GM21723 (cell line): ENCODE measurements at regions not wholly inside any gene's neighbourhood (a gene's known extent, or its start where the extent isn't known, plus 50 kb on each side); places are given as distances from the start of the nearest gene placed in this dataset.

Source experiments
- ATAC-seq: cut with Tn5 transposase; IDR thresholded peaks from one replicate; pipeline ENCODE4 v1.9.1; 2021; ENCODE audit warnings: mild to moderate bottlenecking, moderate library complexity; ENCODE audit not compliant: unreplicated experiment

DNA sequence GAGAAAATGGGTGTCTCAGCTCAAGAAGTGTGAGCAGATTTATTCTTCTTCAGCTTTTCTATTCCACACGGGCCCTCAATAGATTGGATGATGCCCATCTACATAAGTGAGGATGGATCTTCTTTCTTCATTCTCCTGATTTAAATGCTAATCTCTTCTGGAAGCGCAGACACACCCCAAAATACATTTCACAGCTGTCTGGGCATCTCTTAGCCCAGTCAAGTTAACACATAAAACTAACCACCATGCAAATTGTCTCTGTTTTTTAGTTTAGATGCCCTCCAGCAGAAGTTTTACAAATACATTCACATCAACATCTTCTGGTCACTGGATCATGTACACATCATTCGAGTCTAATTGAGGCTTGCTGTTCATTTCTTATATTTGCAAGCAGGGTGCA is 249.0 kb upstream of the VCX3A start:
- no peak for ATAC-seq

DNA sequence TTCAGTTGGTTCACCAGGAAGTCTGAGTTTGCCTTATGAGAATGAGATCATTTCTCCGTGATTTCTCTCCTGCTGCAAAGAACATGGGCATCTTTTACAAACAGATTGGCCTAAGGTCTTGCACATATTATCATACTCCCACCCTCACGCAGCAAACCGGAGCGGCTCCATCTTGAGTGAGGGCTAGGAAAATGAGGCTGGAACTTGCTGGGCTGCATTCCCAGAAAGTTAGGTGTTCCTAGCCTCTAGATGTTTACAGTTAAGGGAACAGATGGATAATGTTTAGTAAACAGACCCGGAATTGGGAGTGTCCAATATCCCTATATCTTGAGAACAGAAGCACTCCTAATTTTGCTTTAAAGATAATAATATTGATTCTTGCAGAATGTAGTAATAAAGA is 247.9 kb upstream of the VCX3A start:
- ATAC-seq = no peak

DNA sequence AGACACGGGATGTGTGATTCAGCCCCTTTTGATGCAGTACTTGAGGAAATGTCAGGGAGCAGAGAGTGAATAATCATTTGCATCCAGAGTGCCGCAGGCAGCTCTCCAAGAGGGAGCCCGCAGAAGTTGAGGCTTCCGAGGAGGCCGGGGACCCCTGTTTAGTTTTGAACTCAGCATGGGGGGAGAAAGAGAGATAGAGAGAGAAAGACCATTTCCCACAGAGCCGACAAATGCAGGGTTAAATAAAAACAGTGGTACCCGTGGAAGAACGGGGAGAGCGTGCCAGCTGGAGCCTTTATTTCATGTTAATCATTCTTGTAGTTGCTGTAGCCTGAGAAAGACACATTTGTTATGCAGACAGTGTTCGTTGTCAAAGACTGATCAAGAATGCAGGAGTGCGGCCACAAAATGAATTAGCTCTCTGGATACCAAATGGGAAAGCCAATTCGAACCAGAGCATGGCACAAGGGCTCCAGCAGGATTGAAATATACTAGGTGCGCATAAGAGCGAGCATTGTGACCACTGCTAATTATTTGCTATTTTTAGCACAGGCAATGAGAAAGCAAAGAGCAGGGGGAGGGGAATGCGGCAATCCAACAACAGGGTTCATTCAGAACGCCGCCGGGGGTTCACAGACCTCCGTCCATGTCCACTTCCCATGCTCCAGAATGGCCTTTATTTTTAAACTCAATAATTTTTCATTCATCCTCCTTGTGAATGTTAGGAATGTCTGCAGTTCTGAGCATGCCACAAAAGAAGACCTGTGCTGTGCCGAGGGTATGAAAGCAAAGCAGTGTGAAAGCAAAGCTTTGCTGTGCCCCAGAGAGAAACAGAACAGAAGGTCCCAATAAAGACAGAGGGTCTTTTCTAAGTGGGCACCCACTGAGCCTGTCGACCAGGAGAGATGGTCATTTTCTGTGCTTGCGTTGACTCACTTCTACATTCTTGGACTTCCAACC is 243.9 kb upstream of the VCX3A start:
- no peak for ATAC-seq

DNA sequence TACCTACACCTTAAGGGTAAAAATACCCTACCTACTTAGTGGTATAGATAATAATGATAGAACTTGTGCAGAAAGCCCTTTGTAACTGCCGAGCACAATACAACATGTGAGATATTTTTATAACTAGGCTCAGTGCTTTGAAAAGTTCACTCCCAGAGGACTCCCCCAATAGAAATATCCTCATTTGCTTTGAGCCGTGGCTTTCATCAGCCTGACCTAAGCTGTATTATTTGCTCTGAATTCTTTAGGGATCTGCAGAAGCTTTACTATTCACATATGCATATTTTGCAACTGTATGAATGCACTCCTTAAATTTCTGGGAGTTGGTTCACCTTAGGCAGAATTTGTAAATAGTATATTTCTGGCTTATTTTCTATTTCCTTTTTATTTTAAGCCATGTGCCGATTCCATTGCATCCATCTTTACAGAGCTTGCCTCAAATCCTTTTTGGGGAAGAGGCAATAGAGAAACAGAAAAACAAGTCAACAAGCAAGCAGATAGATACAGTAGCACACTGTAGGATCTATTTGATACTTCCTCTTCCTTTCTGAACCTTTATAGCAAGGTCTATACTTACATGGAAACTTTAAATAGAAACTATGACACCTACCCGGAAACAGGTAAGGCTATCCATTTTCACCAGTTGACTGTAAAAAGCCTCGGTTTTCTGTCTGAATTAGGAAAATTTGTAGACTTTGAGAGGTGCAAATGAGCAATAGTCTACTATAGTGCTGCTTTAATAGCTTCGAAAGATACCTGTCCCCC is 242.5 kb upstream of the VCX3A start:
- ATAC-seq = peak; percentile 82

DNA sequence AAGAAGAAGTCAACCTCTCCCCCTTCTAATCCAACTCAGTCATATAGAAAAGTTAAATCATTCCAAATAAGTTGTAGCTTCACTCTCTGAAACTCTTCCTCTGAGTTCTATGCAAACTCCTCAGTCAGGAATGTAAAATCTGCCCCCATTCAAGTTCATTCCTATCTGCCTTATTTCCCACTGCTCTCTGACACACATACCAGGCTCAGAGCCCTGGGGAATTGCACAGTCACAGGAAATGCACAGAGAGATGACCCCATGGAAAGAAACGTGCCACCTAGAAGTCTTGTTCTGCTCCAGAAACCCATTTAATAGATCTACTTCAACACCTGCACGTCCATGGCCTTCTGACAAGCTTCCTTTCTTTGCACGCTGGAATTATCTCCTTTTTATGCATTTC is 236.0 kb upstream of the VCX3A start:
- ATAC-seq = no peak

DNA sequence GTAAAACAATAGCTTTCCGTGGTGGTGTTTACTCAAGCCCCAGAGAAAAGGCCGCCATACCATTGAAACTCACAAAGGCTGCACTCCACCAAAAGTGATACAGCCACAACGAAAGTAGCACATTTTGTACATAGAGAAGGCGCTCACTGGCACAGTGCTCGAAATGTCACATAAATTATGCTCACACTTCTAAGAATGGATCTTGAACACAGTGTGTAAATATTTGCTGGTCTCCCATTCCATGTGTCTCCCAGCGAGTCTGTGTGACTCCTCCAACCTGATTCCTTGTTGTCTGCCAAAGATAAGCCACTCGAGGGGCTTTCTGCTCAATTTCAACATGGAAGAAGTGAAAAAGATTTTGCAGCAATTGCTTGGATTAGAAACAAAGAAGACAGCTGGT is 234.0 kb upstream of the VCX3A start:
- ATAC-seq = no peak

DNA sequence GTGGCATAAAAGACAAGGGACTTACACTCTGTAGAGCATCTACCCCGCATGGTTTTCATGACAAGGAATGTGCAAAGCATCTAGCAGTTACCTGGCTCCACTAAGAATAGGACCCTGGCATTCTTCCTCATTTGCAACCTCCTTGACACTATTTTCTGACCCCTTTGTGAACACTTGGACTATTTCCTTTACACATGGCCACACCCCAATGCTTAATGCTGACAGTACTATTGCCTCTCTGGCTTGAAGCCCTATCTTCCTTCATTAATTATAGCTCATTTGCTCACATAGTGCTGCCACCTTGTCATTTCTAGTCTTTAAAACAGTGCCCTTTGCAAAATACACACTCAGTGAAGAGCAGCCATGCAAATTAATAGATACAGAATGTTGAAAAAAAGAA is 226.3 kb upstream of the VCX3A start:
- no peak for ATAC-seq

DNA sequence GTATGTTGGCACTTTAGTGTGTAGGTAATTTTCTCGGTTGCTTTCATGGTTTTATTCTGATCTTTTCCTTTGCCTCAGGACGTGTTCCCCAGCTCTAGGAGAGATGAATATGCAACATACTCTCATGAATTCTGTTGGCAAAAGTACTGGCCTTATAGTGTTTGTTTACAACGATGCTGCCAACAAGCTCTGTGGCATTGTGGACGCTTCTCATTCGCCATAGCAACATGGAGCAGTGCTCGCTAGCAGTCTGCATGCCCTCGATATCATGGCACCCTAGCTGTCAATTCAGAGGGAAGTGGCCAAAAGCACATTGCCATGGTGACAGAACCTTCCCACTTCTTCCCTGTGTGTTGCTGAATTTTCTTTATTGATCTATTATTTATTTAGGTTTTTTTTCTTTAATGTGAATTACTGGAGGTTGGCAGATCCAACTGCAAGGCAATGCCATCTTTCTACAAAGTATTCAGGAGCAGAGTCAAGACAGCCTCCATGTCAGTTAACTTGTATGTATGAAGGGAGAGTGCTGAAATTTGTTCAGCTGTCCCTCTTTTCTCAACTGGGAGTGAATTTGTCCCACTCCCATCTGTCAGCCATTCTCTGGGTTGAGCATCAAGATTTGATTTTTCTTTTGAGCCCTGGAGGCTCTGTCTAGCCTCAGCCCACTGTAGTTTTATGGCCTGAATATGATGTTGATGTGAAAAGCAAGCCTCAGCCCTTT is 224.9 kb upstream of the VCX3A start:
- no peak for ATAC-seq

DNA sequence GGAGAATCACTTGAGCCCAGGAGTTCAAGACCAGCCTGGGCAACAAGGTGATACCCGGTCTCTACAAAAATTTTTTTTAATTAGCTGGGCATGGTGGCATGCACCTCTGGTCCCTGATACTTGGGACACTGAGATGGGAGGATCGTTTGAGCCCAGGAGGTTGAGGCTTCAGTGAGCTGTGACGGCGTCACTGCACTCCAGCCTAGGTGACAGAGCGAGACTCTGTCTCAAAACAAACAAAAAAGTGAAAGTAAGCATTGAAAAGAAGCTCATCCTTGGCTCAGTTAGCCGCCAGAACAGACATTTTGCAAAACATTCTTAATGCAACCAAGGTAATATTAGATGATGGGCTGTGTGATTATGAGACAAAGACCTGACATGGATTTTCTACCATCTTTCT is 223.3 kb upstream of the VCX3A start:
- ATAC-seq = no peak

DNA sequence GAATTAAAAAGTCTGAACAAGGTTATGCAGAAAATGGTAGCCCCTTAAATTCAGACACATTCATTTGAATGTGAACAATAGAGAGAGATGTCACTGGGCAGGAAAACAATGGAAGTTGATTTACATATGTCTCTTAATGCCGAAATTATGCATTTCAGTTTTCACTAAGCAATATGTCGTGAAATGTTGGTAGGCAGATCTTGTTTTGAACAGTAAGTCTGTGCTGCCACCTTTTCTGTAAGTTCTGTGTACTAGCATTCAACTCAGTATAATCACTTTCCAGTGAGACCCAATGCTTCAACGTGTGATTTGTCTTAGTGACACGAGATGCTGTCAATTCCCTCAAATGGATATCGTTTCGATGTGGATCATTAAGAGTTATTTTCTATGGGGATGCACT is 222.7 kb upstream of the VCX3A start:
- no peak for ATAC-seq

DNA sequence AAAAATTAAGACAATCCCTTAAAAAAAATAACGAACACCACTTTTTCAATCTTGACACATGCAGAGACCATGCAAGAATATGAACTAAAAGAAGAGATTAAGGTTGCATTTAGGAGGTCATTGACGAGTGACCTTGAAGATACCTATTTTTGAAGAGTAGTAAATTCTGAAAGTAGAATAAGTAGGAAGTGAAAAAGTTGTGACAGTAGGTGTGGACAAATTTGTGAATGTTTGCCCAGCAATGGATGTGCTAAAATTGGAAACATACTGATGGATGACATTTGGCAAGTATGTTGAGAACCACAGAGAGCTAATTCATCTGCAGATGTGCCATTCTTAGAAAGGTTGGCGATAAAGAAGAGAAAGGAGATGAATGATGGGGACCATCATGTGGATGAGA is 213.7 kb upstream of the VCX3A start:
- peak; percentile 78 for ATAC-seq

DNA sequence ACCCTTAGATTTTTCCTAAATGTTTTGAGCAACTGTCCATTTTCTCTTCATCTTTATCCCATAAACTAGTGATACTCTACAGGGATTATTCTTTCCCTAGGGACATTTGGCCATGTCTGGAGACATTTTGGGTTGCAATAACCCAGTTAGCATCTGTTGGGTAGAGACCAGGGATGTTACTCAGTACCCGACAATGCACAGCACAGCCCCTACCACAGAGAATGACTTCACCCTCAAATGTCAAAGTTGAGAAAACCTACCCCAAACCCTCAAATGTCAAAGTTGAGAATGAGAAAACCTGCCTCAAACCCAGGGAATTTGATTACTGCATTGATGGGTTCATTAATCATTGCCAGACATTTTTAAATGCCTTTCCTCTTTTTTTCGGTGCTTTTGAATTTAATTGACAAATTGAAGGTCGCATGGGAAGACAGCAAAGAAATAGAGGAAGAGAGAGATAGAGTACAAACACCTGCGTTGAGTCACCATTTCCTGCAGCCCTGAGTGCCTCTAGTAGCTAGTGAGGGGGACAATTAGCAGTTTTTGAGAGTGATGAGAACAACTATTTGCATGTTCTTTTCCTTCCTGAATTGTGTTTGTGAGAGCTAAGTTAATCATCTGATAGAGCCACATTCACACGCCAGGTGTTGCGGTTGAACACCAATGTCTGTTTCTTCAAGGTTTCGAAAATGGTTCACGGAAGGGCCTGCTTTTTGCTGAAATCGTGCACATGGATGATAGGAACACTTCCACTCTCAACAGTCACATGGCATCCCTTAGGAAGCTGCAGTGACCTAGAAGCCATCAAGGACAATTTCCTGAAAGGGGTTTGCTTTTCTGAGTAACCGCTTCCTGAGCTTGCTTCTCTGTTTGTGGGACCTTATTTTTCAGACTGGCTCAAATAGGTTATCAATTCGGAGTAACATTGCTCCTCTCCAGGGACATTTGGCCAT is 203.9 kb upstream of the VCX3A start:
- ATAC-seq = peak; percentile 97

DNA sequence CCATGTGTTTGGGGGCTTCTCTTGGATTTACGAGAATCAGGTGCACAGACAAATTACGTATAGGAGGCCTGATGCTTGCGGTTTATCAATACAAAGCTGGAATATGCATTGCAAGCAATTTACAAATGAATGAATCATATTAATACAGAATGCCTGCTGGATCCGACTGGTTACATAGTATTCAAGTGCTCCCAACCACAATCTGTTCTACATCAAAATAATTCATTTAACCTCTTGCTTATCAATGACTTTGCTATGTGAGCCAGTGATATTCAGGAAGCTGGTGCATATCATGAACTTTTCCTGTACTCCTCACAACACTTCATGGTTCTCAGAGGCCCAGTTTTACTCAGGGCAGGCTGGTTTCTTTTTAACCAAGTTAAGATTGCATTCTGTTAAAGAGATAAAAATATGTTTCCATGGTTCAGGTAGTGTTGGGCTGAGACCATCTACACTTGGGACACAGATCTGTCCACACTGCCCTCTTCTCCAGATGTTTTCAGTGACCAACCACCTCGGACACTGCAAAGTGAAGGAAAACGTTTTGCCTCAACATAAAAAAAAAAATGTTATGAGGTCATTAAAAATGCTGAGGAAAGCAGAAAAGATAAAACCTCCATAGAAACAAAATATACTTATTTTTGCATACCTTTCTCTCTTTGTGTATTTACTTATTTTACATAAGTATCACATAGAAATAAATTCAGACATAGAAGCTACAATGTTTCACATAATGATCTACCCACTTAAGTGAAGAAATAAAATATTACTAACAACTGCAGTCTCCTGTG is 200.1 kb upstream of the VCX3A start:
- no peak for ATAC-seq

DNA sequence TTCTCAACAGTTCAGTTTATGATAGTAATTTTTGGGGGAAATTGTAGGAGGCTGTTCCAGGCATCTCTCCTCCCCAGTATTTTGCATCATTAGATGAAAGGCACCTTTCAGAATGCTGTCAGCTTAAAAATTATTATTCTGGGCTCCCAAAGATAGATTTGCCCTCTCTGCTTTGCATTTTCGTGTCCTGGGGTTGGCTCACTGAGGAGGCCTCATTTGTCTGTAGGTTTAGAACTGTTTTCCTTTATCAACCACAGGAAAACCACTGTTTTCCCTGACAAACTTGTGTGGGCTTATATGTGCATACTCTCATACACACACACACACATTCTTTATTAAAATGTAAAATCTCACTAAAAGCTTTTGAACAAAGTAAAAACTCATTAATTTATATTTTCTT is 197.2 kb upstream of the VCX3A start:
- ATAC-seq = peak; percentile 53

DNA sequence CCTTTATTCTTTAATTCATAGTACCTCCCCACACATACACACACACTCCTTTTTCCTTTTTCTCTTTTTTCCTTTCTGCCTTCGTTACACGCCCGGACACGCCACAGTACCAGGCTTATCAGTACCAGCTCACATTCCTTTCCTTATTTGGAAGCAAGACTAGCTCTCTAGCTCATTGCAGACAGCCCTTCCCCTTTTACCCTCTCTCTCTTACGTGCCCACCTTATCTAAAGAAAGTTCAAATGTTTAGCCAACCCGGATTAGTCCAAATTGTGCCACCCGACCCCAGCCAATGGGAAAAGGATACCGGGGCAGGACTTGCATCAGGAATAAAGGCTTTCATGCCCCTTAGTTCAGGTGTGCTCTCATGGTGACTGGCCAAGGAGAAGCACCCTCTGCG is 194.7 kb upstream of the VCX3A start:
- ATAC-seq = no peak

DNA sequence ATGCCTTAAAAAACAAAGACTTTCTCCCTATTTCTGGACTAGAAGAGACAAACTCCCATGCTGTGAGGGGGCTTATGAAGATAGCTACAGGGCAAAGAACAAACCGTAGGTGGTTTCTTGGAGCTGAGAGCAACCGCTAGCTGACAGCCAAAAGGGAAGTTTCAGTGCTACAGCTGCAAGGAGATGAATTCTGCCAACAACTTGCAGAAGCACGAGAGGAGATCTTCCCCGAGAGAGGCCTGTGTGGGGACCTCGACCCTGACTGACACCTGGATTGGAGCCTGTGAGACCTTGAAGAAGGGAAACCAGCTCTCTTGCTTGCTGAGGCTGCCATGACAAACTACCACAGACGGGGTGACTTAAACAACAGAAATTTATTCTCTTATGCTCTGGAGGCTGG is 183.8 kb upstream of the VCX3A start:
- no peak for ATAC-seq

DNA sequence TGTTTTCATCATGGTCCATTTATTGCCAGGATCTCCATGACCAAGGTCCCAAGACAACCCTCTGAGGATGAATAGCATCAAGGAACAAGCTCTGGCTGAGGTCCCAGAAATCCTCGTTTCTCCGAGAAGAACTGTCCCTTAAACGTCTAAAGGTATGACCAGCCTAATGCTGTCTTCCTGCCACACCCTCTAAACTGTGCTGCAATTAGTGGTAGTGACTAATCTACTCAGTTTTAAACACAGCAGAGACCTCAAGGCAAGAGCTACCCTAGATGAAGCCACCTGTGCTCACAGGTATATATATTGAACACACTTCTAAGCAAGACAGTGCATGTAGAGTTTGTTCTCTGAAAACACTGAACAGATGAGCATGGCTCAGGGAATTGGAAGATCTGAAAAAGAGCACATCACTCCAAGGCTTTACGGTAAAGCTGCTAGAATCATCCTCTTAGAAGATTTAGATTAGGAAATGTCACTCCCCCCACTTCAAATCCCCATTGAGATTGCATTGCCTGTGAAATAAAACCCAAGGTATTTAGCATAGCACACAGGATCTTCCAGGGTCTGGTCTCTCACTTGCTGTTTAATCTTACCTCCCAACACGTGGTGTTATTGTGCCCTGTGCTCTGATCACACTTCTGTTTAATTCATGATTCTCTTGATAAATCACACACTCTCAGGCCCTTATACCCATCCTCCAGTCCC is 173.9 kb upstream of the VCX3A start:
- no peak for ATAC-seq

DNA sequence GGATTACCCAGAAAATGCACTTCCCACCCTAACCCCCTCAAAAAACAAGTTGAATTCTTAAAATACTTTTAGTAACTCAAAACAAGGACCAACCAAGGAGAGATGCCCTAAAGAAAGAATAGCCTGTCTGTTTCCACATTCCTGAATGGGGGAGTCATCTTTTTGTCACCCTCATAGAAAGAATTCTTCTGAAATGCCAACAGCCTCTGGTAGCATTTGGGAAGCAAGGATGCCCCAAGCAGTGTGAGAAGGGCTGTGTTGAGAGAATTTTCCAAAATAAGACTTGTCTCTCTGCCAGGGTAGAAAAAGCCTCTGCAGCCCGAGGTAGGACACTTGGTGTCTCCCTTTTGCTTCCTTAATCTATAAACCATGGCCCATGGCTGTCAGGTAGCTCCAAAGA is 173.1 kb upstream of the VCX3A start:
- ATAC-seq = no peak

DNA sequence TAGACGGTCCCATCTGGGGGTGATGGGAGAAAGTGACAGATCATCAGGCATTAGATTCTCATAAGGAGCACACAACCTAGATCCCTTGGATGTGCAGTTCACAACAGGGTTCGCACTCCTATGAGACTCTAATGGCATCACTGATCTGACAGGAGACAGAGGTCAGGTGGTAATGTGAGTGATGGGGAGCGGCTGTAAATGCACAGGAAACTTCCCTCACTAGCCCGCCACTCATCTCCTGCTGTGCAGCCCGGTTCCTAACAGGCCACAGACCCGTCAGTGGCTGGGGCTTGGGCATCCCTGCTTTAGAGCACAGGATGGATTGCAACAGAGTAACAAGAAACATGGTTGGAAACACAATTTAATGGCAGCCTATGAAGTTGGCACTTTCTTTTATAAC is 172.6 kb upstream of the VCX3A start:
- no peak for ATAC-seq
